B cell (primary cell): ENCODE measurements at regions not wholly inside any gene's neighbourhood (a gene's known extent, or its start where the extent isn't known, plus 50 kb on each side); places are given as distances from the start of the nearest gene placed in this dataset.

Experiments used
- ATAC-seq: fragments of 200-7000 bp; cut with Tn5 transposase; one replicate; pipeline ENCODE4 v1.10.0; 2021; ENCODE audit warnings: low read depth, mild to moderate bottlenecking, moderate number of reproducible peaks, moderate library complexity
- CTCF ChIA-PET: fragments of 350-600 bp; sonication (Branson Sonifier 250); formaldehyde crosslinking; loops from one replicate; lab custom pipeline; 2021; ENCODE audit warnings: antibody characterized with exemption, inconsistent platforms; lab: Charles Lee
- POLR2A ChIA-PET: fragments of 350-600 bp; sonication (Branson Sonifier 250); formaldehyde crosslinking; loops from one replicate; lab custom pipeline; 2021; ENCODE audit warnings: antibody characterized with exemption; lab: Charles Lee
- DNase-seq: peaks from one replicate; pipeline ENCODE4 v3.0.0; 2013
- H2AFZ ChIP-seq: 2 replicates; pipeline ENCODE4 v1.6.1; 2012; ENCODE audit warnings: mild to moderate bottlenecking, low read depth, low read length; ENCODE audit not compliant: insufficient read depth, poor library complexity, severe bottlenecking
- H3K27ac ChIP-seq, 2 donors: 1 replicate in 1 of 2; 2 replicates in 1 of 2; pipeline ENCODE4 v1.5.1; 2012 to 2013; ENCODE audit warnings: low read length in 2 of 2, mild to moderate bottlenecking in 2 of 2, moderate library complexity in 1 of 2
- H3K27me3 ChIP-seq, 4 experiments: fragments of 200-600 bp in 1 of 4; sonication (generic) in 1 of 4; replicated peaks in 1 of 4; 1 replicate in 2 of 4; 2 replicates in 2 of 4; pipeline versions ENCODE4 v1.6.1 to v1.7.0; 2013 to 2016; ENCODE audit warnings: low read length in 3 of 4, mild to moderate bottlenecking in 2 of 4, mixed read lengths in 1 of 4, moderate library complexity in 1 of 4; ENCODE audit not compliant: insufficient read depth in 4 of 4, control insufficient read depth in 3 of 4; ENCODE audit errors: control extremely low read depth in 1 of 4
- H3K36me3 ChIP-seq, 2 experiments: replicated peaks in 1 of 2; 1 replicate in 1 of 2; 2 replicates in 1 of 2; pipeline versions ENCODE4 v1.6.1 to v1.7.1; 2013; ENCODE audit warnings: low read length in 1 of 2; ENCODE audit not compliant: insufficient read depth in 2 of 2, control insufficient read depth in 1 of 2; ENCODE audit errors: control extremely low read depth in 1 of 2, extremely low read depth in 1 of 2
- H3K4me1 ChIP-seq, 2 donors: fragments of 200-600 bp in 1 of 2; sonication (generic) in 1 of 2; 1 replicate in 1 of 2; 2 replicates in 1 of 2; pipeline versions ENCODE4 v1.5.1 to v1.6.1; 2013 to 2017; ENCODE audit warnings: low read length in 2 of 2; ENCODE audit not compliant: control insufficient read depth in 2 of 2, insufficient read depth in 2 of 2
- H3K4me2 ChIP-seq: replicated peaks from 2 replicates; pipeline ENCODE3; 2012; ENCODE audit warnings: mild to moderate bottlenecking, low read depth, low read length; ENCODE audit not compliant: poor library complexity, severe bottlenecking
- H3K4me3 ChIP-seq, 5 experiments: fragments of 200-600 bp in 1 of 5; sonication (generic) in 1 of 5; 1 replicate in 3 of 5; 2 replicates in 2 of 5; pipeline versions ENCODE4 v1.5.1 to v1.7.0; 2011 to 2016; ENCODE audit warnings: low read length in 4 of 5, mild to moderate bottlenecking in 4 of 5, low read depth in 2 of 5, control low read depth in 1 of 5, moderate library complexity in 1 of 5; ENCODE audit not compliant: insufficient read depth in 1 of 5; ENCODE audit errors: control extremely low read depth in 1 of 5, extremely low read depth in 1 of 5
- H3K79me2 ChIP-seq: fragments of 200-600 bp; sonication (generic); one replicate; pipeline ENCODE4 v1.6.0; 2016; ENCODE audit warnings: low read length; ENCODE audit not compliant: control insufficient read depth, insufficient read depth
- H3K9ac ChIP-seq: fragments of 200-600 bp; sonication (generic); 2 replicates; pipeline ENCODE4 v1.6.1; 2017; ENCODE audit warnings: mild to moderate bottlenecking, low read length, moderate library complexity
- H3K9me3 ChIP-seq, 3 donors: one replicate each; pipeline versions ENCODE4 v1.6.1 to v1.7.1; 2013; ENCODE audit warnings: low read length in 2 of 3; ENCODE audit not compliant: control insufficient read depth in 2 of 3, insufficient read depth in 1 of 3; ENCODE audit errors: control extremely low read depth in 1 of 3
- H4K20me1 ChIP-seq: 2 replicates; pipeline ENCODE4 v1.6.0; 2012; ENCODE audit warnings: mild to moderate bottlenecking, low read length; ENCODE audit not compliant: insufficient read depth, control insufficient read depth, poor library complexity, severe bottlenecking
- H3K27ac Mint-ChIP-seq: one replicate; pipeline ENCODE4 v1.8.0; 2021; ENCODE audit warnings: mixed read lengths
- H3K27me3 Mint-ChIP-seq: one replicate; pipeline ENCODE4 v1.8.0; 2021; ENCODE audit warnings: mixed read lengths
- H3K4me1 Mint-ChIP-seq: one replicate; pipeline ENCODE4 v1.8.0; 2021; ENCODE audit warnings: mixed read lengths
- H3K4me3 Mint-ChIP-seq: one replicate; pipeline ENCODE4 v1.8.0; 2021; ENCODE audit warnings: mixed read lengths
- H3K9me3 Mint-ChIP-seq: one replicate; pipeline ENCODE4 v1.8.0; 2022; ENCODE audit warnings: mixed read lengths; ENCODE audit not compliant: insufficient read depth
- CTCF ChIP-seq: fragments of 200-600 bp; IDR thresholded peaks from one replicate; pipeline ENCODE4 v1.8.0; 2022; ENCODE audit warnings: antibody characterized with exemption, mild to moderate bottlenecking
- EZH2 ChIP-seq: IDR thresholded peaks from 2 replicates; pipeline ENCODE4 v1.6.1; 2012; ENCODE audit warnings: borderline replicate concordance, low read depth, mild to moderate bottlenecking, moderate library complexity, low read length; ENCODE audit not compliant: insufficient read depth, poor library complexity, severe bottlenecking
- WGBS: methylation state at CpG from one replicate; pipeline ENCODE4 v1.1.5; 2013; ENCODE audit warnings: missing lambda C conversion rate; ENCODE audit not compliant: insufficient coverage; 5-methylcytosine and 5-hydroxymethylcytosine counted together
- intact Hi-C: fragments of 100-400 bp; cut with micrococcal nuclease; formaldehyde crosslinking; loops from one replicate; pipeline ENCODE4 v1.10.0; 2022

GRCh38 chr2:201960305-201960704, 73.3 kb upstream of the FZD7 start:
- 89% methylated on average over 7 of the region's 7 CpGs for WGBS
- Mint-ChIP-seq H3K27ac (no peak overlapping the region), H3K9me3 (no peaks in the 10 kb centered on the region), H3K27me3 (peaks cover 14% of the 10 kb centered on the region), H3K4me1 (peaks cover 14% of the 10 kb centered on the region), H3K4me3 (no peak overlapping the region)
- no peak for TF ChIP-seq EZH2
- TF ChIP-seq CTCF = no peak
- no peak overlapping the region for H2AFZ ChIP-seq
- no peak for ATAC-seq
- H3K4me3 ChIP-seq = no peak overlapping the region
- ChIA-PET CTCF (no interaction called here), POLR2A (no interaction called here)
- H3K9me3 ChIP-seq = no peaks in the 10 kb centered on the region
- H3K4me1 ChIP-seq = peaks cover 0 to 20% of the 10 kb centered on the region in 2 donors
- H3K79me2 ChIP-seq = no peaks in the 10 kb centered on the region
- intact Hi-C loops = no loop called here
- H3K9ac ChIP-seq = no peak overlapping the region
- no peaks in the 10 kb centered on the region for H3K36me3 ChIP-seq
- H3K27ac ChIP-seq = no peak overlapping the region
- no peak overlapping the region for H3K4me2 ChIP-seq
- no peaks in the 10 kb centered on the region for H4K20me1 ChIP-seq
- no peaks in the 10 kb centered on the region for H3K27me3 ChIP-seq
- no peak for DNase-seq

- CTCF ChIA-PET = no interaction called here
- Histone ChIP-seq H2AFZ (no peak overlapping the region), H3K9ac (no peak overlapping the region), H3K4me3 (no peak overlapping the region), H3K27me3 (no peaks in the 10 kb centered on the region), H4K20me1 (no peaks in the 10 kb centered on the region), H3K79me2 (no peaks in the 10 kb centered on the region), H3K27ac (no peak overlapping the region), H3K4me2 (no peak overlapping the region), H3K9me3 (no peaks in the 10 kb centered on the region), H3K4me1 (peaks cover 0 to 20% of the 10 kb centered on the region in 2 donors), H3K36me3 (no peaks in the 10 kb centered on the region)
- ATAC-seq (no peak), DNase-seq (no peak)
- intact Hi-C loops = no loop called here
- Mint-ChIP-seq H3K27ac (no peak overlapping the region), H3K9me3 (no peaks in the 10 kb centered on the region), H3K4me3 (no peak overlapping the region), H3K27me3 (peaks cover 7% of the 10 kb centered on the region), H3K4me1 (peaks cover 14% of the 10 kb centered on the region)
- 78% methylated on average over 3 of the region's 3 CpGs for WGBS
- TF ChIP-seq EZH2 (no peak), CTCF (no peak)
- POLR2A ChIA-PET = no interaction called here
Measured at GRCh38 chr2:201961401-201961800, 72.3 kb upstream of the FZD7 start.
